NT2/D1 (cell line): ENCODE measurements at regions not wholly inside any gene's neighbourhood (a gene's known extent, or its start where the extent isn't known, plus 50 kb on each side); places are given as distances from the start of the nearest gene placed in this dataset.
"Not testable (repeated sequence)": the region's sequence is repeated elsewhere in the genome, so short reads cannot be mapped to it uniquely, and the experiment has no call there.

Experiments
- DNase-seq: peaks from one replicate; pipeline ENCODE4 v3.0.0-alpha.2; 2011; ENCODE audit warnings: low read depth, low spot score
- H3K27me3 ChIP-seq: 2 replicates; pipeline ENCODE4 v1.6.0; 2011; ENCODE audit warnings: mild to moderate bottlenecking; ENCODE audit not compliant: insufficient read length, insufficient read depth
- H3K36me3 ChIP-seq: 2 replicates; pipeline ENCODE4 v1.6.1; 2011; ENCODE audit warnings: mild to moderate bottlenecking, low read length, mixed read lengths; ENCODE audit not compliant: insufficient read depth, insufficient read length
- H3K4me1 ChIP-seq: 2 replicates; pipeline ENCODE4 v1.5.1; 2011; ENCODE audit not compliant: insufficient read depth, insufficient read length
- H3K4me3 ChIP-seq: 2 replicates; pipeline ENCODE4 v1.5.1; 2011; ENCODE audit warnings: low read depth; ENCODE audit not compliant: insufficient read length
- H3K9ac ChIP-seq: 2 replicates; pipeline ENCODE4 v1.6.0; 2011; ENCODE audit warnings: low read depth; ENCODE audit not compliant: insufficient read length
- H3K9me3 ChIP-seq: 2 replicates; pipeline ENCODE4 v1.5.1; 2011; ENCODE audit warnings: mild to moderate bottlenecking, low read length; ENCODE audit not compliant: insufficient read depth
- SUZ12 ChIP-seq: IDR thresholded peaks from 2 replicates; pipeline ENCODE4 v1.6.1; 2011; ENCODE audit not compliant: insufficient read length, insufficient read depth; ENCODE audit errors: extremely low read depth
- YY1 ChIP-seq: IDR thresholded peaks from 2 replicates; pipeline ENCODE4 v1.6.1; 2011; ENCODE audit not compliant: insufficient read length, insufficient read depth
- ZNF274 ChIP-seq: IDR thresholded peaks from 2 replicates; pipeline ENCODE4 v1.6.1; 2011; ENCODE audit warnings: mild to moderate bottlenecking, low read depth, low read length

- no peak overlapping the region for H3K4me3 ChIP-seq
- H3K36me3 ChIP-seq, result no peaks in the 10 kb centered on the region
- TF ChIP-seq ZNF274, result no peak
- peaks cover 9% of the 10 kb centered on the region for H3K4me1 ChIP-seq
- no peak overlapping the region for H3K9ac ChIP-seq
- DNase-seq, result no peak
- H3K27me3 ChIP-seq, result no peaks in the 10 kb centered on the region
- no peaks in the 10 kb centered on the region for H3K9me3 ChIP-seq
Measured at GRCh38 chr22:23494930-23495266, 85.2 kb downstream of the IGLL1 start.

- no peak for DNase-seq
- no peaks in the 10 kb centered on the region for H3K4me1 ChIP-seq
- no peak overlapping the region for H3K9ac ChIP-seq
- no peaks in the 10 kb centered on the region for H3K9me3 ChIP-seq
- no peaks in the 10 kb centered on the region for H3K27me3 ChIP-seq
- H3K4me3 ChIP-seq, result no peak overlapping the region
- no peak for TF ChIP-seq ZNF274
- no peak for TF ChIP-seq YY1
- no peak for TF ChIP-seq SUZ12
- no peaks in the 10 kb centered on the region for H3K36me3 ChIP-seq
Measured at GRCh38 chr22:23485490-23485889, 94.6 kb downstream of the IGLL1 start.

GRCh38 chr22:23484651-23485050, 95.4 kb downstream of the IGLL1 start:
- no peak overlapping the region for H3K4me3 ChIP-seq
- H3K4me1 ChIP-seq, result no peaks in the 10 kb centered on the region
- H3K36me3 ChIP-seq, result no peaks in the 10 kb centered on the region
- H3K27me3 ChIP-seq, result no peaks in the 10 kb centered on the region
- no peak overlapping the region for H3K9ac ChIP-seq
- TF ChIP-seq YY1 (no peak), ZNF274 (no peak), SUZ12 (no peak)
- no peaks in the 10 kb centered on the region for H3K9me3 ChIP-seq
- no peak for DNase-seq

- Histone ChIP-seq H3K4me1 (no peaks in the 10 kb centered on the region), H3K9ac (no peak overlapping the region), H3K36me3 (no peaks in the 10 kb centered on the region), H3K4me3 (no peak overlapping the region), H3K9me3 (no peaks in the 10 kb centered on the region), H3K27me3 (no peaks in the 10 kb centered on the region)
- DNase-seq, result no peak
- TF ChIP-seq SUZ12 (no peak), YY1 (no peak), ZNF274 (no peak)
Measured at GRCh38 chr22:23481369-23481768, 98.7 kb downstream of the IGLL1 start.

GRCh38 chr22:23478175-23478574, 101.9 kb downstream of the IGLL1 start:
- Histone ChIP-seq H3K36me3 (no peaks in the 10 kb centered on the region), H3K9me3 (no peaks in the 10 kb centered on the region), H3K9ac (no peak overlapping the region), H3K27me3 (no peaks in the 10 kb centered on the region), H3K4me1 (no peaks in the 10 kb centered on the region), H3K4me3 (no peak overlapping the region)
- TF ChIP-seq SUZ12 (no peak), YY1 (no peak), ZNF274 (no peak)
- no peak for DNase-seq

GRCh38 chr22:23474531-23474930, 105.6 kb downstream of the IGLL1 start:
- H3K9me3 ChIP-seq, H3K36me3 ChIP-seq, H3K27me3 ChIP-seq, H3K4me3 ChIP-seq, H3K4me1 ChIP-seq, DNase-seq, H3K9ac ChIP-seq: not testable (repeated sequence)

GRCh38 chr22:23473901-23474300, 106.2 kb downstream of the IGLL1 start:
- no peak overlapping the region for H3K4me3 ChIP-seq
- DNase-seq, result no peak
- TF ChIP-seq ZNF274 (no peak), SUZ12 (no peak), YY1 (no peak)
- H3K4me1 ChIP-seq, result no peaks in the 10 kb centered on the region
- no peaks in the 10 kb centered on the region for H3K36me3 ChIP-seq
- no peaks in the 10 kb centered on the region for H3K27me3 ChIP-seq
- no peak overlapping the region for H3K9ac ChIP-seq
- no peaks in the 10 kb centered on the region for H3K9me3 ChIP-seq

GRCh38 chr22:23472376-23472775, 107.7 kb downstream of the IGLL1 start:
- not testable (repeated sequence) for H3K9ac ChIP-seq, DNase-seq, H3K4me3 ChIP-seq, H3K9me3 ChIP-seq, H3K27me3 ChIP-seq, H3K36me3 ChIP-seq, H3K4me1 ChIP-seq
